ENCODE measurements at regions not wholly inside any gene's neighbourhood (a gene's known extent, or its start where the extent isn't known, plus 50 kb on each side); places are given as distances from the start of the nearest gene placed in this dataset.

DNA sequence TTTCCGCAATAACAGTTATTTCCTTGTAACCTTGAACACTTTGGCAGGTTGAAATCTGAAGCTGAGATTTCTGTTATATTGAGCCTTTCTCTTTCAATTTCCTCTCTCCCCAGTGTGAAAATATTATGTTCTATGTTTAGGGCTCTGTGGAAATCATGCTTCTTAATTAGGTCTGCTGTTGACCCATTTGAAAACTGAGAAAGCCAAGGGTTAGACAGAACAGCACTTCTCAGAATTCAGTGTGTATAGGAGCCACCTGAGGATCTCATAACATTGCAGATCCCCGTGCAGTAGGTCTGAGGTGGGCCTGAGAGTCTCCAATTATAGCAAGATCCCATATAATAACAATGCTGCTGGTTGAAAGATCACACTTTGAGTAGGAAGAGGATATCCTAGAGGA, 230.2 kb upstream of the NT5C1B start:
- DNase-seq (ENCODE audit: low read depth in 4 of 4, low spot score in 3 of 4), result no peak

DNA sequence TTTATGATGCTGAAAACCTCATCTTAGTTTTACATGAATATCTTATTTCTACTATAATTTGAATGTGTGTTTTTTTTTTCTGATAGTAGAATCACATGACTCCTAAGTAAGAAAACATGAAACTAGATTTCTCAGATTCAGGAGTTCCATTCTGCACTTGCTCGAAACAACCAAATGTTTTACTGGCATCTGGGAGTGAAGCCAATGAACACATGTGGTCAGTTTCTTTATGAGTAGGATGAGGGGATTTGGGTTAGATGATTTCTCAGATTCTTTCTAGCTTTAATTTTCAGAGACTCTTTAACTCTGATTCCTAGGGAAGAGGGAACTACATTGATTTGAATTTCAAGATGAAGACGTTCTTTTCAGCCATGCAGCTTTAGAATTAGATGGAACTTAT, 225.0 kb upstream of the NT5C1B start:
- no peak for DNase-seq (ENCODE audit: low read depth in 4 of 4, low spot score in 3 of 4)

DNA sequence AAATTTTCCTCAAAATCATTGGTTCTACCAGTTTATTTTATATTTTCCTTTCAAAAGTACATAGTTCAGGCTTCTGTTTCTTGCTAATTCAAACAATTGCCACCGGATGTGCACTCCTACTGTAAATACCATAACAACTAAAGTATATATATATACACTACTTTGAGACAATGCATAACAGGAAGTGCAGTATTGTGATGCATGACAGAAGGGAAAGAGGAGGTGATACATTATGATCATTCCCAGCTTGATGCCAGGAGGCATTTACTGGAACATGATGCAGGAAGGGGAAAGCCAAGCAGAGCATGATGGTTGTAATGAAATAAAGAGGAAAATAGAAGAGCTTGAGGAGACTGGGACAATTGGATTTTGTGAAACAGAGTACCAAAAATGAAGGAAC, 215.2 kb upstream of the NT5C1B start:
- DNase-seq (ENCODE audit: low read depth in 4 of 4, low spot score in 3 of 4), result no peak

DNA sequence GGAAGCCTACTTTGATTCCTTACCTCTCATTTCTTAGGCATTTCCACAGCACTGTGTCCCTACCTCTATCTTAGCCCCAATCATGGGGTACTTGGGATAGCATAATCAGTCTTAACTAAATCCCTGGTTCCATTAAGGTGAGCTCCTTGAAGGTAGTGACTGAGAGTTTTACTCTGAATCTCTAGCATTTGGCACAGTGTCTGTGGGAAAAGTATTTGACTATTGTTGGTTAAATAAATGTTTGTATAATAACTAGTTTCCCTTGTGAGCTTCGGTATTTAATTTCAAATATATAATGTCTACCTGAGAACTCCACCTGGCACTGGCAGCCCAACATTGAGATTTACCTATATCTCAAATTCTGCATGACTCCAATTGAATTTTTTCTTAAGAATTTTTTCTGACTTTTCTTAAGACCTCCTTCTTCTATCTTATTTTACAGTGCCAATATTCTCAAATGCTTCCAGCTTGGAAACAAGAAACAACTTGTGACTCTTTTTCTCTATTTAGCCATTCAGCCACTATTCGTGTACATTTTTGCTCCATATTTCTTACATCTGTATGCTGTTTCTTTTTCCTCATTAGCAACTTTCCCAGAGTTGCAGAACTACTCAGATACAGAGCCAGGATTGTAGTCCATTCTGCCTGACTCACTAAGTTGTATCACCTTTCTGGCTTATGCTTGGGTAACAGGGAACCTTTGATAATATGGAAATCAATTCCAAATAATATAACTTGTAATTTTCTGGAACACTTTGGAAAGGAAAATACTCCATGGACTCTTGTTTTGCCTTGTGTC, 214.0 kb upstream of the NT5C1B start:
- DNase-seq (ENCODE audit: low read depth in 4 of 4, low spot score in 3 of 4), result no peak

DNA sequence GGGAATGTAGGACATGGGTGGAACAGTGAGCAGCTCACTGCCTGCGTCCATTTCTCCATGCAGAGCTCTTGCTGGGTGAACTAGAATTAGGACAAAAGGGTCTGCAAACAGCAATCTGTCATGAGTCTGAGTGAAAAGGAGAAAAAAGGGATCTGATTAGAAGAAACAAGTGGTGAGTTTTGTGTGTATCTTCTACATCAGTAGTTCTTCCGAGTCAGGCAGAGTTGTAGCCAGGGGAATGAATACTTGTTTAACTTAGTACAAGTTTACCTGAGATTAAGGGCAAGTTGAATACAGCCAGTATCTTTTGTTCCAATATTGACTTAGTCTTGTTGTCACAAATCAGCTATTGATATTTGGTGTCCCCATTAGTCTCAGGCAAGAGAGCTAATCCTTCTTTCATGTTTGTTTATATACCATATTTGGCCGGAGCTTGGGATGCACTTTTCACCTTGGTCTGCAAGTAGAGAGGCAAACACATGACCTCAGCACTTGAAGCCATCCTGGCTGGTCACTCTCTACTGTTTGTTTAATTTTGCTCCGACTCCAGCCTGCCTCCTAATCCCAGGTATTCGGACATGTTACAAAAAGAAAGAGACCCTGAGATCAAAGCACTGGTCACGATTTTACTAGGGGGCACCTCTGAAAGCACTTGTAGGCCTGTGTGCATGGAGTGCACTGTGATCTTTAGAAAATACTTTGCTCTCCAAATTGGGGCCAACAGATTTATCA, 211.0 kb upstream of the NT5C1B start:
- no peak for DNase-seq (ENCODE audit: low read depth in 4 of 4, low spot score in 3 of 4)

DNA sequence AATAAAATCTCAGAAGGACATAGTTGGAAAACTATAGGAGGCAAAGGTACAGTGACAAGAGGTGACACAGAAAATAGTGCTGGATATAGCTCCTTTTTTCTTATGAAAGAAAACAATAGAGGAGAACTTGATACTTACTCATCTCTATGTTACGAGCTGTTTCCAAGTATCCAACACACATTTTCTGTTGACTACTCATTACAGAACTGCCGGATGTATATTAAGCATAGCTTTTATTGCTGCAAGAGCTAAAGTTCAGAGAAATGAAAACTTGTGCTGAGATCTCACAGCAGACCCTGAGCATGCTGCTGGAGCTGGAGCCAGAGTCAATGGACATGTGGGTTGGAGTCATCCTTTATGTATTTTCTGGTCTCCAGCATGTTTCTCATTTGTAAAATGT, 210.0 kb upstream of the NT5C1B start:
- DNase-seq (ENCODE audit: low read depth in 4 of 4, low spot score in 3 of 4), result no peak

DNA sequence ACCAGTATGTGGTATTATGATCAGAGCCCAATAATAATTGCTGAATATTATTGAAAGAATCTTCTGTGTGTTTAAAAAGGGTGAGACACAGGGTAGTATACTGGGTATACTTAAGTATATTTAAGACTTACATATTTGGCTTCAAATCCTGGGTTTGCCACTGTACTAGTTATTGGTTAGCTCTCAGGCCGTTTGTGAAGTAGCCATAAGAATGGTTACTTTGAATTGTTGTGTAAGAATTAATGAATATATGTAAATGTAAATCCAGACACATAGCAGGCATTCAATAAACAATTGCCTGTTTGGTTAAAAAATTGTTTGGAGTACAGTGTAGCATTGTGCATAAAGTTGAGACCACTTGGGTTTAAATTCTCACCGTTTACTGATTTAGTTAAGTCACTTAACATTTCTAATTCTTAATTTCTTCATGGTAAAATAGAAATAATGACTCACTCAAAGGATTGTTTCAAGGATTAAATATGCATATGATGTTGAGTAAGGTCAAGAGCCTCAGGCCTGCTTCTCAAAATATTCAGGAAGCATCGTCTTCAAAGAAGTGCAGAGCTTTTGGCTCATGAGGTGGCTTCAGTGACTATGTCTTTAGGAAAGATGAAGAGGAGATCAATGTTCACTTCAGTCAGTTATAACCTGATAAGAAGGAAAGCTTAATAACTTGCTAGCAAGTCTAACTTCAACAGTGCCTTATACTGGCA, 207.9 kb upstream of the NT5C1B start:
- no peak for DNase-seq (ENCODE audit: low read depth in 4 of 4, low spot score in 3 of 4)

DNA sequence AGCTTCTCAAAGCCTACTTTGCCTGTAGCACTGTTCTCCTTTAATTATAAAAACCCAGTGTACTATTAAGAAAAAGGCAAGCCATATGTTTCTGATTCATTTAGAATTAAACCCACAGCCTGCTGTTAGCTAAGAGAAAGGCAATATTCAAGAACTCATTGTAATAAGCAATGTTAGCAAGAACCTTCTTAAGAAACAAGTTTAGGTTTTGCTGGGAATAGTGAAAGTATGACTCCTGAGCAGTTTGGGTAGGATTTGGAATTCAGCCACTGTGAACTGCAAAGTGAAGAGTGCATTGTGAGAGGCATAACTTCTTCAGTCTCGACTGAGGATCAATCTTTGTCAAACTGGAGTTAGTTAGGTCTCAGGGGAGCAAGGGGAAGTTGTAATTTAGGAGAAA, 206.5 kb upstream of the NT5C1B start:
- DNase-seq (ENCODE audit: low read depth in 4 of 4, low spot score in 3 of 4), result no peak

DNA sequence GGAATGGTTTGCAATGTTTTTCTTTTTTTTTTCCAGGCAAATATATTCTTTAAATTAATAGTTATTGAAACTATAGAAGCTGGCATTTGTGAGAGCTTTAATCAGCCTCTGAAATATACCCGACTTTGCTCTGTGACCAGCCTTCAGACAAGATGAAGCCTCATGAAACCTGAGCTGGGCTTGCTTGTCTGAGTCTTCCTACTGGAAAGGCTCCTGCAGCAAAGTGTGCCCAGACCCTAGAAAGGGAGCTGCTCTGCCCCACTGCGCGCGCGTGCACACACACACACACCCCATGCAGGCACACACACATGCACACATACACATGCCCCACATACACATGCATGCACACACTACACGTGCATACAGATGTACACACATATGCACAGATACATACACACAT, 203.3 kb upstream of the NT5C1B start:
- DNase-seq (ENCODE audit: low read depth in 4 of 4, low spot score in 3 of 4), result no peak

DNA sequence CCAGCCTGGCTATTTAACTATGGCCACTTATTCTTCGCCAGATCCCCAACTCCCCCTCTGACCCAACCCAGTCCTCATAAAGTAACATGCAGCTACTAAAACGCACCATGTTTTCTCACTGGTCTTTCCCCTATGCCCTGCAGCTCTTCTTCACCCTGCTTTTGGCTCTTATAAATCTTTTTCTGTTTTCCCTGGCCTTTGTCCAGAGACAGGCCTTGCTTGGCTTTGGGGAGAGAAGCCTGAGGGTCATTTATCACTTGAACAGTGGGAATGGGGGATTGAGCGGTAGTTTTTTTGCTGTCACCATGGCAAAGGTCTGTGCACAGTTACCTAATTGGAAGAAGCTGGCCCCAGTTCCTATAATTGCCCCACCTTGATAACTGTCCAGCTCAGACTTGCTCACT, 202.9 kb upstream of the NT5C1B start:
- peak in 1 of 4 donors; percentile 68 for DNase-seq (ENCODE audit: low read depth in 4 of 4, low spot score in 3 of 4)

DNA sequence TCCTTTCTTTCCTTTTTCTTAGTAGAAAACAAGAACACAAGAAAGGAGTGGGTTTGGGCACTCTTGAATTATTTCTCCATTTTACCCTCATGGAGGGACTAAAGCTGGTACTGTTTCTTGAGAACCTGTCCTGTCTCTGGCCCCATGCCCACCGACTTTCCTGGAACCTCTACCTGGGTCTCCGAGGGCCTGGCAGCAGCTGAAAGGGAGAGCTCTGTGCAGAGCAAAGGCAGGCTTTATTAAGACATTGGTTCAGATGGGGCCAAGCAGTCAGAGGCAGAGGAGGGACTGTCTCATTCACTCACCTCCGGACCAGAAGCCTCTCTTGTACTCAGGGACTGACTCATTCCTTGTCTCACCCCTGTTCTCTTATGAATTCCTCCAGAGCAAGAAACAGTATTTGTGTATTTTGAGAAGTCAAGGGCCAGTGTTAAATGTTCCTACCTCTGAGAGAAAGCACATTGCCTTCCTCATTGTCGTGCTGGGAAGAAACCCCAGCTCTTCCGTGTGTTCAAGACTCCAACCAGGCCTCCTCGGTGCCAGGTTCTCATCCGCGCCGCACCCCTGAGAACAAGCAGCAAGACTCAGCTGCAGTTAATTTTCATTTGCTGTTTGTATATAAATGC, 201.9 kb upstream of the NT5C1B start:
- DNase-seq (ENCODE audit: low read depth in 4 of 4, low spot score in 3 of 4), result no peak

DNA sequence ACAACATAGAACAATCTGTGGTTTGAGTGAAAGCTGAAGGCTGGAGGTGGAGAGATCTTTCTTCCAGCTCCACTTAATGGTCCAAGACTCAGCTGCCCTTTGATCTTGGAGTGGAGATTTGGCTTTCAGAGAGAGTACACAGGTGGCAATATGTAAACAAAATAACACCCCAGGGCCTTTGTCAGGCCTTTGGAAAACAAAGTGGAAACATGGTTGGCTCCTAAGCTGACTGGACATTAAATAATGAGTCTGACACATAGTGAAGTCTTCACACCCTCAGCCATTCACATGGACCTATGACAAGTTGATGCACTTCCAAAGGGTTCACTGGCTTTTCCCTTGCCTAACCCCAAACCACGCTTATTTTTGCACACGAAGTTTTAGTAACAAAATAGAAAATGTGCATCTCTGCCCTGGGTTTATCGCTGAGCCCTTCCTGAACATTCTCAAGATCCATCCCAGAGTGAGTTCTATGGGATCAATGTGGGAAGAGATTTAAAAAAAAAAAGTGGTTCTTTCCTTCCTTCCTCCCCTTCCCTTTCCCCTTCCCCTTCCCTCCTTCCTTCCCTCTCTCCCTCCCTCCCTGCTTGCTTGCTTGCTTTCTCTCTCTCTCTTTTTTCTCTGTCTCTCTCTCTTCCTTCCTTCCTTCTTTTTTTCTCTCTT, 201.3 kb upstream of the NT5C1B start:
- DNase-seq (ENCODE audit: low read depth in 4 of 4, low spot score in 3 of 4), result no peak

DNA sequence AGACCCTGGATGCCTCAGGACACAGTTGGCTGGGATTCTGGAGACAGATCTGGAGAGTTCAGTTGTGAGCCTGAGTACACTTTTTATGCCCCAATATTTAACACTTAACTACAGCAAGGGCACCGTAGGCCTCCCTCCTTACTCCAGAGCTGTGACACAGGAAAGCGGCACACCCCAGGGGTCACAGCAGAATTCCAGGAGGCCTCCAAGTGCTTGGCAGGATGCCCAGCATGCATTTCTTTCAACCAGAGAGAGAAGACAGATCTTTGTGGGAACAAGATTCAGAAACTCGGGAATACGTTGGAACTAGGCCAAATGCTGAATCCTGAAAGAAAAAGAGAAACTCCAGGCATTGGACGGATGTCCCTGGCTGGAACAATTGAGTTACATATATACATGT, 199.2 kb upstream of the NT5C1B start:
- no peak for DNase-seq (ENCODE audit: low read depth in 4 of 4, low spot score in 3 of 4)

DNA sequence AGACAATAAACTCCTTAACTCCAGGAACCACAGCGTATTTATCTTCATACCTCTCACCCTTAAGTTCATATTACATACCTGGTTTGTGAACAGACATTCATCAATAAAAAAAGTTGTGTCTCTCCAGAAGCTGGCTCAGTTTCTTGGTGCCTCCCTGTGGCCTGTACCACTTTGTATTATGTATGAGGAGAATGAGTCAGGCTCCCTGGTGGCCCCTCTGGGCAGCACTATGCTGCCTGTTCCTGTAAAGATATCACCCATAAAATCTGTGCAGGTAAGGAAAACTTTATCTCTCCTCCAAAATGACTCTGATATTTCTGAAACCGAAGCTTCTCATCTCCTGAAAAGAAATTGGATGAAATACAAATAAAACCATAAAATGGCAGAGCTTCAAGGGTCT, 198.4 kb upstream of the NT5C1B start:
- DNase-seq (ENCODE audit: low read depth in 4 of 4, low spot score in 3 of 4), result no peak

DNA sequence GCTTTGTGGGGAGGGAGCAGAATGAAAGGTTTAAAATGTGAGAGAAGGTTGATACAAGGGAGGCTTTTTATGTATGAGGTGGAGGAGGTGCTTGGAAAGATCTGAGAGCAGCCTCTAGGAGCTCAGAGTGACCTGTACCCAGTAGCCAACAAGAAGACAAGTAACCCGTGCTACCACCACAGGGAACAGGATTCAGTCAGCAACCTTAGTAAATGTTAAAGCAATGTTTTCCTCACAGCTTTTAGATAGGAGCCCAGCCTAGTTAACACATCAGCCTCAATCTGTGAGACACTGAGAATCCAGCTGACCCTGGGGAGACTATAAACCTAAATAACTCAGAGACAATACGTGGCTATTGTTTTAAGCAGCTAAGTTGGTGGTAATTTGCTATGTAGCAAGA, 194.9 kb upstream of the NT5C1B start:
- no peak for DNase-seq (ENCODE audit: low read depth in 4 of 4, low spot score in 3 of 4)

DNA sequence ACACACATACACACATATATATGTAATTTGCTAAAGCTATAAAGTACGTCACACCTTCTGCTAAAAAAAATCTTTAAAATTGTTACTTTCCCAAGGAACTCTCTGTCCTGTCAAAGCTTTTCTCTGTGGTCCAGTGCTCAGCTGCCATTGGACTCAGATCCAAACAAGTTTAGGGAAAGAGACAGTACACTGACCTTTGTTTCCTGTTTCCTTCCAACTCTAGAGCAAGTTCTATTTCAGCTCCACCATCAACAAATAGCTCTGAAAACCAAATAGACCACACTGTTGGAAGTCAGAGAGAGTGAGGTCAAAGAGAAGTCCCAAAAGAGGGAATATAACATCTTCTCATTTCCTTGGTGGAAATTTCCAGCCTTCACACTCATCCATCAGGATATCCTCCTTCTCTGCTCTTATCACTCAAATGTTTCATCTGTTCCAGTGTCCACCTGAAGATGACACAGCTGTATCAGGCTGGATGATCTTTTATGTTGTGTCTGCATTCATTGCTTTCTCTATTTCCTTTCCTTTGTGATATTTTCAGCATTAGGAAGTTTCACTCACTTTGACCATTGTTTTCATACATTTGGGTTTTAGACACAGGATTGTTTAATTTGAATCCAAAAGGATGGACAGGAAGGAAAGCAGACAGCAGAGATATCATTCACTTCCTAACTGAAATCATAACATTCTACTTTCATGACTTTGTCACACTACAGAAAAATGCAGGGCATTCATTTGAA, 192.3 kb upstream of the NT5C1B start:
- DNase-seq (ENCODE audit: low read depth in 4 of 4, low spot score in 3 of 4), result no peak

DNA sequence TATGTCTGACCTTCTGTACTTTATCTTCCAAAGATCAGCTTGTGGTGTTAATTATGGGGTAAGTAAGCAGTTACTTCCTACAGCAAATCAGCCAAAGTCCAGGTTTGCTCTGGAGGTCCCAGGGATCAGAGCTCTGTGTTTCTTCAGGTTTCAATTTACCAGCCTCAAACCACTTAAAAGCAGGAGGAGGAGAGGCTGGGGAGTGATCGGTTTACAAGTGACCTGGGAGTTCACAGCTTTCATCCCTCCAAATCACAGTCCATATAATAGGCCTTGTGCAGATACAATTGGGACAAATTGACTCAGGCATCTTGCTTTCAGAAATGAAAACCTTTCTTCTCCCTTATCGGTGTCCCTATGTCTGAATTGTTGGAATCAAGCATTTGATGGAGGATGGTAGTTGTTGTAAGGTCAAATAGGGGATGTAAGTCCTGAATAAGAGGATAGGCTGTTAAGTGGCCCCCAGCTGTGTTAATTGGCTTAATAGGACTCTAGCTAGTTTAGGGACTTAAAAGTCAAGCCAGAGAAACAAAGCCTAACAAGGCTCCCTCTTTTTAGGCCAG, 188.0 kb upstream of the NT5C1B start:
- DNase-seq (ENCODE audit: low read depth in 4 of 4, low spot score in 3 of 4), result no peak

DNA sequence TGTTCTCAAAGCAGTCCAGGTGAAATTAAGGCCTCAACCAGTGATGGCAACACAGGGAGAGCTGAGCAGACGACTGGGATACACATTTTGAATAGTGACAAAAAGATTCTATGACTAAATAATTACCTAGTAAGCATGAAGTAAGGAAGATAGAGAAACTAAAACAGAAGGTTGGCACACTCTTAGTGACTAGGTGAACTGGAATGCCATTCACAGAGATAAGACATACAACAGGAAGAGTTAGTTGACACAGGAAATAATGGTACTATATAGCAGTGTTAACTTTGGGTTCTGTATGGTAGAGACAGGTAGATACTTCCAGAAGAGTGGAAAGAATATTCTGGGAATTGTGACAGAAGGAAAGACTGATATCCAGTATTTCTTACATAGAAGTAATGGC, 181.8 kb upstream of the NT5C1B start:
- no peak for DNase-seq (ENCODE audit: low read depth in 4 of 4, low spot score in 3 of 4)

DNA sequence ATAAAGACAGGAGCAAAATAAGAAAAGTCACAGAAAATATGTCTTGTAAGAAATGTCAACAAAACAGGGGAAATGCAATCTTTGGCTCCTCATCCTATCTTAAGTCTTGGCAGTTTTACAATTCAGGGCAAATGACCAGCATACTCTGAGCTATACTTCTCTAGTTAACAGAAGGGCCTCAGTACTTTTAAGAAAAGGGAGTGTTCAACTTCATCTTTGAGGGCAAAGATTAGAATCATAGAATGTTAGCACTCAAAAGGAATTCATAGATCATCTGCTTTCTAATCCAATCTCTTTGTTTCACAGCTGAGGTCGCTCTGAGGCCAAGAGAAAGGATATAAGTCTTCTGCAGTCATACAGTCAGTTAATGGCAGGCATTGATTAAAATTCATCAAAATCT, 174.0 kb upstream of the NT5C1B start:
- DNase-seq (ENCODE audit: low read depth in 4 of 4, low spot score in 3 of 4), result no peak

DNA sequence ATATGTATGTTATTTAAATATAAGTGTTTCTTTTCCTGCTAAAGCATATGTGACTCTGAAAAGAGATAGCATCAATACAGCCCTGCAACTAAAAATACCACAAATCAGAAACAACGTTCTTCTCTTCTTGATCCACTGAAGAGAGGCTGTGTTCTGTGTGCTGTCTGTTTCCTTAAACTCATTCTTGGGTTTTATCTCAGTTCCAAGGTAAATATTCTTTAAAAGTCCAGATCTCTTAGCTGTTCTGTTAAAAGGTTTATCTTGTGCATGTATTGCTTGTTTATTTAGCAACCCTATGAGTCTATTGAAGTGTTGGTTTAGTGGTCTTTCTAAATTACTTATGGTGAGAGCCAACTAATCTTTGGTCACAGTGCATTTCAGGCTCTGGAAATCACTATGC, 173.3 kb upstream of the NT5C1B start:
- no peak for DNase-seq (ENCODE audit: low read depth in 4 of 4, low spot score in 3 of 4)
